ENCODE measurements at regions not wholly inside any gene's neighbourhood (a gene's known extent, or its start where the extent isn't known, plus 50 kb on each side); places are given as distances from the start of the nearest gene placed in this dataset.

DNA sequence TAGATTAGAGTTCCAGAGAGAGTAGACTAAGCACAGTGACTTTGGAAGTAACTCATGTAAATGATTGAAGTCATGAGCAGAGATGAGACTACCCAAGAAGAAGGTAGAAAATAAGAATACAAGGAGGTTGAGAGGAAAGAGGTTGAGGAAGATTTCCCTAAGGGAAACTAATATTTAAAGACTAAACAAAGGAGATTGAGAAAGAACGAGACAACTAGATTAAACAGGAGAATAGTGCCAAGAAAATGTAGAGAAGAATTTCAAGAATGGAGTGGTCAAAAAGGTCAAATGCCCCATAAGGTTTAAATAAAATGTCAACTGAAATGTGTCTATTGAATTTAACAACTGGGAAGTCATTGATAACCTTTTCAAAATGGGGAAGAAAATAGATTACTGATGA, 59.0 kb downstream of the RPS29 start:
- no peak overlapping the region for H3K4me3 ChIP-seq (ENCODE audit: low read depth, low read length)
- DNase-seq (ENCODE audit: low read depth), result no peak
- TF ChIP-seq, protein P1, sequence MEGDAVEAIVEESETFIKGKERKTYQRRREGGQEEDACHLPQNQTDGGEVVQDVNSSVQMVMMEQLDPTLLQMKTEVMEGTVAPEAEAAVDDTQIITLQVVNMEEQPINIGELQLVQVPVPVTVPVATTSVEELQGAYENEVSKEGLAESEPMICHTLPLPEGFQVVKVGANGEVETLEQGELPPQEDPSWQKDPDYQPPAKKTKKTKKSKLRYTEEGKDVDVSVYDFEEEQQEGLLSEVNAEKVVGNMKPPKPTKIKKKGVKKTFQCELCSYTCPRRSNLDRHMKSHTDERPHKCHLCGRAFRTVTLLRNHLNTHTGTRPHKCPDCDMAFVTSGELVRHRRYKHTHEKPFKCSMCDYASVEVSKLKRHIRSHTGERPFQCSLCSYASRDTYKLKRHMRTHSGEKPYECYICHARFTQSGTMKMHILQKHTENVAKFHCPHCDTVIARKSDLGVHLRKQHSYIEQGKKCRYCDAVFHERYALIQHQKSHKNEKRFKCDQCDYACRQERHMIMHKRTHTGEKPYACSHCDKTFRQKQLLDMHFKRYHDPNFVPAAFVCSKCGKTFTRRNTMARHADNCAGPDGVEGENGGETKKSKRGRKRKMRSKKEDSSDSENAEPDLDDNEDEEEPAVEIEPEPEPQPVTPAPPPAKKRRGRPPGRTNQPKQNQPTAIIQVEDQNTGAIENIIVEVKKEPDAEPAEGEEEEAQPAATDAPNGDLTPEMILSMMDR (IDR thresholded peaks at IDR 0.05; ENCODE audit: insufficient read depth, low read depth, low read length), result no peak

DNA sequence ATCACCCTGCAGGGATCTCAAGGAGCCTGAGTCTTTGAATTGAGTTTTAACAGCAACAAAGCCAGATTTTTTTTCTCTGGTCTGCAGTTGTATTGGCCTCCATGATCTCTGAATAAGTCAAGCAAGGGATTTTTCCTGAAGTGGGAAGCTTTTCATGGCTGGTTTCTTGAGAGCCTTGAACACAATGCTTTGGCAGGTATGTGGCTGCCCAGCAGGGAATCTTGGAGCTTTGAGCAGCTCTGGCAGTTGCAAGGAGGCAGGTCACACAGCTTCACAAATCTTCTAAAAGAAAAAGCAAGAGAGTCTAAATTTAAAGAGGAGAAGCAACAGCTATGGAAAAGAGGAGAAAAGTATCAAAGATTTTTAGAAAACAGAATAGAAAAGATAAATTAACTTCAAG, 60.1 kb downstream of the RPS29 start:
- TF ChIP-seq, protein P1 (IDR thresholded peaks at IDR 0.05; ENCODE audit: insufficient read depth, low read depth, low read length), result no peak
- no peak overlapping the region for H3K4me3 ChIP-seq (ENCODE audit: low read depth, low read length)
- DNase-seq (ENCODE audit: low read depth), result no peak

DNA sequence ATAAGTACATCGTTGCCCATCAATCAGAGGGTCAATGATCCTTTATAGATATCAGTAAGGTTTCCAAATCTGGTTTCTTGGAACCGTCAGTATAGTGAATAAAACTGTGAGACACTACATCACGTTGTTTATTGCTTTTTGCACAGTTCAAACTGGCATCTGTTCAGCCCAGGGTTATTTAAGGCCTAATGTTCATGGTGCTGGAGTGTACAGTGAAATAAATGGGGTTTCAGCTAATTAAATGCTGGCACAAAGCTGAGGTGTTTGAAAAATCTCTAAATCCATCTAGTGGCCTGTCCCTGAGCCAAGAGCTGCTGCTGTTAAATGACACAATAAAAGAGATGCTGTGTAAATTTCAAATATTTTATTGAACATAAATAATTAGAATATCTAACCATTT, 69.9 kb downstream of the RPS29 start:
- no peak for DNase-seq (ENCODE audit: low read depth)
- no peak overlapping the region for H3K4me3 ChIP-seq (ENCODE audit: low read depth, low read length)
- TF ChIP-seq, protein P1 (IDR thresholded peaks at IDR 0.05; ENCODE audit: insufficient read depth, low read depth, low read length), result no peak

DNA sequence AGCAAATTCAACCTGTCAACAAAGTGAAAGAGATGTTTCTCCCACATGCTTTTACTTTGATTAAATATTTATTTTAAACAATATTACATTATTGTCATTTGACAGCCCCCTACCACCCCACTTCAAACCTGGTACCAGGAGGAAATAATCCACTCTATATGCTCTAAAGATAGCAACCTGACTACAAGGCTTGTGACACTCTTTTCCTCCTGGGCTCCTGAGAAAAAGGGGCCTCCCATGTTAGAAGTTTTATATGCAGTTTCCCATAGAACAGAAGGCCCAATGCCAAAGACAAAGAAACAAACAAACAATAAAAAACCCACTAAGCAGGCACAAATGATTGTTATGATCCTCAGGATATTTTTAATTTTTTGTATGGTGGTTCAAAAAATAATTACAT, 73.6 kb downstream of the RPS29 start:
- DNase-seq (ENCODE audit: low read depth), result no peak
- TF ChIP-seq, protein P1 (IDR thresholded peaks at IDR 0.05; ENCODE audit: insufficient read depth, low read depth, low read length), result no peak
- no peak overlapping the region for H3K4me3 ChIP-seq (ENCODE audit: low read depth, low read length)

DNA sequence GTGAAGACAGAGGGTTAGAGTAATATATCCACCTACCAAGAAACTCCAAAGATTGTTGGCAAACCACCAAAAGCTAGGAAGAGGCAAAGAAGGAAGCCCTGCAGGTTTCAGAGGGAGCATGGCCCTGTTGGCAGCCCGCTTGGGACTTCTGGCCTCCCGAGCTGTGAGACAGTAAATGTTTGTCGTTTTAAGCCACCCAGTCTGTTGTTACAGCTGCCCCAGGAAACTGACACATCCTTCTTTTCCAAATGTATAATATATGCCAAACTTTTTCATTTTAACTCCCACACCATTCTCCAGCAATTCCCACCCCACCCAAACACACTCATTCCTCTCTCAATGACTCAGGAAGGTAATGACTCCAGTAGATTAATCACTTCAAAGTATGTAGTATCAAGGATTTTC, 74.0 kb downstream of the RPS29 start:
- TF ChIP-seq, protein P1 (IDR thresholded peaks at IDR 0.05; ENCODE audit: insufficient read depth, low read depth, low read length), result no peak
- H3K4me3 ChIP-seq (ENCODE audit: low read depth, low read length), result no peak overlapping the region
- peak; percentile 15 for DNase-seq (ENCODE audit: low read depth)

DNA sequence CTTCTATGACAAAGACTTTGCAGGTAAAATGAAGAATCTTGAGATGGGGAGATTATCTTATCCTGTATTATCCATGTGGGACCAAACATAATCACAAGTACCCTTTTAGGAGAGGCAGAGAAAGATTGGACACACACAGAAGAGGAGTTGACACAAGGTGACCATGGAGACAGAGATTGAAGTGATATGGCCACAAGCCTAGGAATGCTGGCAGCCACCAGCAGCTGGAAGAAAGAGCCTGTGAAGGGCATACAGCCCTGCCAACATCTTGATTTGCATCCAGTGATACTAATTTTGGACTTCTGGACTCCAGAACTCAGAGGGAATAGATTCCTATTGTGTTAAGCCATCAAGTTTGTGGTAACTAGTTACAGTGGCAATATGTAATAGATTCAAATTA, 78.1 kb downstream of the RPS29 start:
- DNase-seq (ENCODE audit: low read depth), result no peak
- TF ChIP-seq, protein P1 (IDR thresholded peaks at IDR 0.05; ENCODE audit: insufficient read depth, low read depth, low read length), result no peak
- no peak overlapping the region for H3K4me3 ChIP-seq (ENCODE audit: low read depth, low read length)

DNA sequence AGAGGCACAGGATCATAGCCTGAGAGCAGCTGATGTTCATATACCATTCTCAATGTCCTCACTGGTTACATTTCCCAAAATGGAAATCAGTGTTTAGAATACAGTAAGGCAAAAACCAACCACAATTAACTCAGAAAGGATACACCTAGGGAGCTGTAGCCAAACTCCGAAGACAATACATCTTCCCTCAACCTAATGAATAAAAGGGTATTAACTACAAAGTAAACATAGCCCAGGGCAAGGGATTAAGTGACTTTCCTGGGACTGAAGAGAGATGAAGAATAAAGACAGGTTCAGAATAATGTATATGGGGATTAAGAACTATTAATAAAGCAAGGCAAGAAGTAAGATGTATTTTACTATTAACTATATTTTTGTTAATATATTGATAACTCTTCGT, 79.5 kb downstream of the RPS29 start:
- TF ChIP-seq, protein P1 (IDR thresholded peaks at IDR 0.05; ENCODE audit: insufficient read depth, low read depth, low read length), result no peak

More for the DNA sequence above, 79.5 kb downstream of the RPS29 start:
- no peak overlapping the region for H3K4me3 ChIP-seq (ENCODE audit: low read depth, low read length)
- DNase-seq (ENCODE audit: low read depth), result no peak

Data from fibroblast of villous mesenchyme (primary cell).